Glutamatergic neuron (in vitro differentiated cells): ENCODE measurements at regions not wholly inside any gene's neighbourhood (a gene's known extent, or its start where the extent isn't known, plus 50 kb on each side); places are given as distances from the start of the nearest gene placed in this dataset.

Experiments used
- DNase-seq: peaks from one replicate; pipeline ENCODE4 v3.0.0; 2022
- H3K27ac Mint-ChIP-seq: one replicate; pipeline ENCODE4 v1.8.0; 2020; ENCODE audit warnings: mild to moderate bottlenecking, mixed read lengths, inconsistent platforms; ENCODE audit not compliant: unreplicated experiment
- H3K27me3 Mint-ChIP-seq: one replicate; pipeline ENCODE4 v1.8.0; 2020; ENCODE audit warnings: mild to moderate bottlenecking, moderate library complexity, mixed read lengths, inconsistent platforms; ENCODE audit not compliant: unreplicated experiment
- H3K36me3 Mint-ChIP-seq: one replicate; pipeline ENCODE4 v1.8.0; 2020; ENCODE audit warnings: mild to moderate bottlenecking, mixed read lengths, inconsistent platforms; ENCODE audit not compliant: unreplicated experiment
- H3K4me1 Mint-ChIP-seq: one replicate; pipeline ENCODE4 v1.8.0; 2020; ENCODE audit warnings: mild to moderate bottlenecking, low read depth, mixed read lengths, inconsistent platforms; ENCODE audit not compliant: unreplicated experiment
- H3K4me3 Mint-ChIP-seq: one replicate; pipeline ENCODE4 v1.8.0; 2020; ENCODE audit warnings: mild to moderate bottlenecking, mixed read lengths, inconsistent platforms; ENCODE audit not compliant: unreplicated experiment
- H3K9me3 Mint-ChIP-seq: one replicate; pipeline ENCODE4 v1.8.0; 2020; ENCODE audit warnings: mild to moderate bottlenecking, moderate library complexity, mixed read lengths, inconsistent platforms; ENCODE audit not compliant: unreplicated experiment
- TF ChIP-seq, protein P1 (sequence below): fragments of 200-600 bp; sonication (generic); IDR thresholded peaks from one replicate; pipeline ENCODE4 v1.5.0; 2021; ENCODE audit not compliant: partially characterized antibody, unreplicated experiment

DNA sequence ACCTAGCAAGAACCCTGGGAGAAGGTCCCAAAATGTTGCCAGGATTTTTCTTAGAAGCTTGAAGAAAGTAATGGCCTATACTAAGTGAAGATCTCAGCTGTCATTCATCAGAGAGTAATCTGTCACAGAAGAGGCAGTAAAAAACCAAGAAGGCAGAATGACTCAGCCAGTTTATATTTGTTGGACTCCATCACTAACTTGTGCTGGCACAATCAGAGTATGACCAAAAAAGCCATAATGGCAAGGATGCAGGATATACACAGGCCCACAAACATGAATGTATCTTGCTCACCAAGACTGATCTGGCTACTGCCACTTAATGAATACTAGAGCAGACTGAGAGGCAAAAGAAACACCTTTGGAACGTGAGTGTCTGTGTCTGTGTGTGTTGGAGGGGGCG, 104.0 kb upstream of the POU5F2 start:
- TF ChIP-seq, protein P1, sequence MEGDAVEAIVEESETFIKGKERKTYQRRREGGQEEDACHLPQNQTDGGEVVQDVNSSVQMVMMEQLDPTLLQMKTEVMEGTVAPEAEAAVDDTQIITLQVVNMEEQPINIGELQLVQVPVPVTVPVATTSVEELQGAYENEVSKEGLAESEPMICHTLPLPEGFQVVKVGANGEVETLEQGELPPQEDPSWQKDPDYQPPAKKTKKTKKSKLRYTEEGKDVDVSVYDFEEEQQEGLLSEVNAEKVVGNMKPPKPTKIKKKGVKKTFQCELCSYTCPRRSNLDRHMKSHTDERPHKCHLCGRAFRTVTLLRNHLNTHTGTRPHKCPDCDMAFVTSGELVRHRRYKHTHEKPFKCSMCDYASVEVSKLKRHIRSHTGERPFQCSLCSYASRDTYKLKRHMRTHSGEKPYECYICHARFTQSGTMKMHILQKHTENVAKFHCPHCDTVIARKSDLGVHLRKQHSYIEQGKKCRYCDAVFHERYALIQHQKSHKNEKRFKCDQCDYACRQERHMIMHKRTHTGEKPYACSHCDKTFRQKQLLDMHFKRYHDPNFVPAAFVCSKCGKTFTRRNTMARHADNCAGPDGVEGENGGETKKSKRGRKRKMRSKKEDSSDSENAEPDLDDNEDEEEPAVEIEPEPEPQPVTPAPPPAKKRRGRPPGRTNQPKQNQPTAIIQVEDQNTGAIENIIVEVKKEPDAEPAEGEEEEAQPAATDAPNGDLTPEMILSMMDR = no peak
- Mint-ChIP-seq H3K27ac (no peak overlapping the region), H3K9me3 (peaks cover 6% of the 10 kb centered on the region), H3K27me3 (no peaks in the 10 kb centered on the region), H3K4me3 (no peak overlapping the region), H3K4me1 (no peaks in the 10 kb centered on the region), H3K36me3 (peaks cover 13% of the 10 kb centered on the region)
- DNase-seq = no peak

DNA sequence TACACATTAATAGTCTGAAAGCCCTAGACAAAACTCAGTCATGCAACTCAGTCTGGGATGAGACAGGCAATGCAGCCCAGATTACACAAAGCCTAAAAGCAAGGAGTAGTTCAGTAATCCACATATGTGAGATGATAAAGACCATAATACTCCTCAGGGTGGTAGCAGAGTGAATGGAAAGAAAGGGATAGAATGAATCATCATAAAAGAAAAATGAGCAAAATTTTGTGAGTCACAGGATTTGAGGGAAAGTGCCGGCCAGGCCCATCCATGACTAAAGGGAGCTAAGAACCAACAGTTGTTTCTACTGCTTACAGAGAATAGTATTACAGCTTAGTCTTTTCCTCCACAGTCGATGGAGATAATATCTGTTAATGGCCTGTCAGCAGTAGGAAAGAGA, 90.0 kb upstream of the POU5F2 start:
- H3K36me3 Mint-ChIP-seq = peaks cover 9% of the 10 kb centered on the region
- H3K4me3 Mint-ChIP-seq = no peak overlapping the region
- TF ChIP-seq, protein P1 = no peak
- H3K9me3 Mint-ChIP-seq = peaks cover 2% of the 10 kb centered on the region
- peaks cover 2% of the 10 kb centered on the region for H3K27me3 Mint-ChIP-seq
- H3K4me1 Mint-ChIP-seq = no peaks in the 10 kb centered on the region
- H3K27ac Mint-ChIP-seq = no peak overlapping the region
- DNase-seq = no peak

DNA sequence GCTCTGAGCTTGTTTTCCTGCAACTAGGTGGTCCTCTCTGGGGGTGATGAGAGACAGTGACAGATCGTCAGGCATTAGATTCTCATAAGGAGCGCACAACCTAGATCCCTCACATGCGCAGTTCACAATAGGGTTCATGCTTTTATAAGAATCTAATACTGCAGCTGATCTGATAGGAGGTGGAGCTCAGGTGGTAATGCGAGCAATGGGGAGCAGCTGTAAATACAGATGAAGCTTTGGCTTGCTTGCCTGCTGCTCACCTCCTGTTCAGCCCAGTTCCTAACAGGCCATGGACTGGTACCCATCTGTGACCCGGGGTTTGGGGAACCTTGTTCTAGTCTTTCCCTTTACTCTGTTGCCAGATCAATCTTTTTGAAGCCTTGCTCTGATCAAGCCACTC, 89.5 kb upstream of the POU5F2 start:
- H3K27ac Mint-ChIP-seq = no peak overlapping the region
- peaks cover 2% of the 10 kb centered on the region for H3K27me3 Mint-ChIP-seq
- TF ChIP-seq, protein P1 = no peak
- H3K4me1 Mint-ChIP-seq = no peaks in the 10 kb centered on the region
- H3K36me3 Mint-ChIP-seq = peaks cover 9% of the 10 kb centered on the region
- DNase-seq = no peak
- H3K4me3 Mint-ChIP-seq = no peak overlapping the region
- H3K9me3 Mint-ChIP-seq = peaks cover 2% of the 10 kb centered on the region

DNA sequence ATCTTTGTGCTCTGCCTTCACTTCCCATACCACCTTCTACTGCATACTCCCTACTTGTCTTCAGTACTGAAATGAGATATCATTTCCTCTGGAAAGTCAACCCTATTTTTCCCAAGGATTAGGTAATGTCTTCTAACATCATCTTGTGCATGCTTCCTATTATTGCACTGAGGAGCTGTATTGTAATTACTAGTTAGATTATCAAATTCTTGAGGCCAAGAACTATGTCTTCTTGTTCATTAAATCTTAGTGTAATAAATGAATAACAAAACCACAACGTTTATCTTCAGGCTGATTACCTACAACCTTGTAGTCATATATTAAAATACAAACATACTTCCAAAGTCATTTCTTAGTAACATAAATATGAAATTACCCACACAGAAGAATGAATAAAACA, 87.9 kb upstream of the POU5F2 start:
- Mint-ChIP-seq H3K9me3 (peaks cover 2% of the 10 kb centered on the region), H3K4me3 (no peak overlapping the region), H3K27ac (no peak overlapping the region), H3K36me3 (peaks cover 14% of the 10 kb centered on the region), H3K27me3 (peaks cover 2% of the 10 kb centered on the region), H3K4me1 (no peaks in the 10 kb centered on the region)
- TF ChIP-seq, protein P1 = no peak
- DNase-seq = no peak

DNA sequence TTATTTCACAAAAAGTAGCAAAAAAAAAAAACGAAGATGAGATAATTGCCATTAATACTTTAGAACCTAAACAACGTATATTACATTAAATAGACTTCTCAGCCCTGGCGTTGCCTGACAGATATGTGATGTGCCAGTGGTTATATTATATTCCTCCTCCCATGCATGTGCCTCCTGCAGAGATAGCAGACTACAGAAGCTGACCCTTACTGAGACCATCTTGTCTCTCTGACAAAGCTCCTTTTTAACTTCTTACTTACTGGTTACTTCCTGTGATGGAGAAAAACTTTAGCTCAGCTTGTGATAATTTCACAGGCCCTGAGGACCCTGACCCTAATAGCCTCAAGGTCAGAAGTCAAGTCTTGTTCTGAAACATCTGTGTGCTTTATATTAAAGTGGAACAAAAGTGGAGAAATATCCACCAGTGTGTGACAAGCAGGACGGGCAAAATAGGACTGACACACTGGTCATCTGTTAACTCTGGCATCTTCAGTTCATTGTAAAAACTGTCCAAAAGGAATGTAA, 80.6 kb upstream of the POU5F2 start:
- TF ChIP-seq, protein P1 = no peak
- H3K36me3 Mint-ChIP-seq = peaks cover 5% of the 10 kb centered on the region
- no peaks in the 10 kb centered on the region for H3K9me3 Mint-ChIP-seq
- H3K4me1 Mint-ChIP-seq = no peaks in the 10 kb centered on the region
- no peak overlapping the region for H3K4me3 Mint-ChIP-seq
- no peak overlapping the region for H3K27ac Mint-ChIP-seq
- no peak for DNase-seq
- no peaks in the 10 kb centered on the region for H3K27me3 Mint-ChIP-seq
